ENCODE measurements at regions not wholly inside any gene's neighbourhood (a gene's known extent, or its start where the extent isn't known, plus 50 kb on each side); places are given as distances from the start of the nearest gene placed in this dataset.
A peak's percentile ranks its signal among the peaks of the same experiment; 100 is the strongest.
"Not testable (repeated sequence)": the region's sequence is repeated elsewhere in the genome, so short reads cannot be mapped to it uniquely, and the experiment has no call there.

GRCh38 chr3:177262396-177262795 lies 65.1 kb upstream of the TBL1XR1 start:
- Histone ChIP-seq H3K27me3 (no peaks in the 10 kb centered on the region), H3K27ac (no peak overlapping the region), H3K36me3 (no peaks in the 10 kb centered on the region), H3K9me3 (no peaks in the 10 kb centered on the region), H3K4me3 (no peak overlapping the region), H3K4me1 (peaks cover 0 to 6% of the 10 kb centered on the region in 2 donors)
- DNase-seq (no peak), ATAC-seq (no peak)
- in situ Hi-C loops (cut with MboI; ENCODE audit: low sequenced_read_pairs in 4 of 4) = no loop called here
- intact Hi-C loops (cut with DNase I; ENCODE audit: low total_unique reads) = no loop called here
- TF ChIP-seq CTCF (IDR thresholded peaks at IDR 0.05 in 4 of 5, conservative IDR thresholded peaks at IDR 0.05 in 1 of 5) (no peak), POLR2A (IDR thresholded peaks at IDR 0.05) (no peak)

- H3K4me1 ChIP-seq = peaks cover 0 to 6% of the 10 kb centered on the region in 2 donors
- H3K9me3 ChIP-seq = no peaks in the 10 kb centered on the region
- H3K27me3 ChIP-seq = no peaks in the 10 kb centered on the region
- TF ChIP-seq POLR2A (IDR thresholded peaks at IDR 0.05) (no peak), CTCF (IDR thresholded peaks at IDR 0.05 in 4 of 5, conservative IDR thresholded peaks at IDR 0.05 in 1 of 5) (no peak)
- no peaks in the 10 kb centered on the region for H3K36me3 ChIP-seq
- H3K27ac ChIP-seq = no peak overlapping the region
- H3K4me3 ChIP-seq = no peak overlapping the region
- in situ Hi-C loops (cut with MboI; ENCODE audit: low sequenced_read_pairs in 4 of 4) (no loop called here), intact Hi-C loops (cut with DNase I; ENCODE audit: low total_unique reads) (no loop called here)
- no peak for DNase-seq
- peak; percentile 26 to 27 for ATAC-seq
Measured at GRCh38 chr3:177263615-177264368, 66.5 kb upstream of the TBL1XR1 start.

GRCh38 chr3:177271811-177272501 lies 74.7 kb upstream of the TBL1XR1 start:
- H3K4me1 ChIP-seq; H3K27me3 ChIP-seq; H3K4me3 ChIP-seq; in situ Hi-C loops (cut with MboI; ENCODE audit: low sequenced_read_pairs in 4 of 4); ATAC-seq; H3K9me3 ChIP-seq; intact Hi-C loops (cut with DNase I; ENCODE audit: low total_unique reads); H3K27ac ChIP-seq; DNase-seq; H3K36me3 ChIP-seq: not testable (repeated sequence)

GRCh38 chr3:177278016-177278415 lies 80.7 kb upstream of the TBL1XR1 start:
- Histone ChIP-seq H3K4me1 (no peaks in the 10 kb centered on the region), H3K36me3 (no peaks in the 10 kb centered on the region), H3K4me3 (no peak overlapping the region), H3K27ac (no peak overlapping the region), H3K27me3 (no peaks in the 10 kb centered on the region), H3K9me3 (no peaks in the 10 kb centered on the region)
- ATAC-seq = no peak
- TF ChIP-seq CTCF (IDR thresholded peaks at IDR 0.05 in 4 of 5, conservative IDR thresholded peaks at IDR 0.05 in 1 of 5) = no peak
- no peak for TF ChIP-seq POLR2A (IDR thresholded peaks at IDR 0.05)
- in situ Hi-C loops (cut with MboI; ENCODE audit: low sequenced_read_pairs in 4 of 4) = no loop called here
- no peak for DNase-seq
- intact Hi-C loops (cut with DNase I; ENCODE audit: low total_unique reads) = no loop called here

- TF ChIP-seq CTCF (IDR thresholded peaks at IDR 0.05 in 4 of 5, conservative IDR thresholded peaks at IDR 0.05 in 1 of 5) = no peak
- no peak for TF ChIP-seq POLR2A (IDR thresholded peaks at IDR 0.05)
- Histone ChIP-seq H3K4me1 (no peaks in the 10 kb centered on the region), H3K4me3 (no peak overlapping the region), H3K27me3 (no peaks in the 10 kb centered on the region), H3K36me3 (no peaks in the 10 kb centered on the region), H3K9me3 (no peaks in the 10 kb centered on the region), H3K27ac (no peak overlapping the region)
- DNase-seq = no peak
- ATAC-seq = no peak
- intact Hi-C loops (cut with DNase I; ENCODE audit: low total_unique reads) (no loop called here), in situ Hi-C loops (cut with MboI; ENCODE audit: low sequenced_read_pairs in 4 of 4) (no loop called here)
Measured at GRCh38 chr3:177279118-177279815, 82.0 kb upstream of the TBL1XR1 start.
